ENCODE measurements at regions not wholly inside any gene's neighbourhood (a gene's known extent, or its start where the extent isn't known, plus 50 kb on each side); places are given as distances from the start of the nearest gene placed in this dataset.

- TF ChIP-seq POLR2AphosphoS5 (IDR thresholded peaks at IDR 0.05; ENCODE audit: low read depth, low read length) (no peak), POLR2A (IDR thresholded peaks at IDR 0.05; ENCODE audit: low read depth, low read length) (no peak), TAF1 (IDR thresholded peaks at IDR 0.05; ENCODE audit: borderline replicate concordance, low read depth, low read length) (no peak)
These were observed 169.1 kb downstream of the LHFPL1 start for GRCh38 chrX:112510629-112511028.

Data from GM12892 (cell line).